ENCODE measurements at regions not wholly inside any gene's neighbourhood (a gene's known extent, or its start where the extent isn't known, plus 50 kb on each side); places are given as distances from the start of the nearest gene placed in this dataset.

- H3K36me3 ChIP-seq = no peaks in the 10 kb centered on the region
- no peaks in the 10 kb centered on the region for H3K9me3 ChIP-seq
- H3K27ac ChIP-seq = no peak overlapping the region
- peaks cover 0 to 17% (median 3%) of the 10 kb centered on the region in 6 donors for H3K4me1 ChIP-seq
- no peak for TF ChIP-seq CTCF (IDR thresholded peaks at IDR 0.05 in 8 of 11, conservative IDR thresholded peaks at IDR 0.05 in 3 of 11)
- no peak for TF ChIP-seq POLR2A (IDR thresholded peaks at IDR 0.05)
- TF ChIP-seq POLR2AphosphoS5 (IDR thresholded peaks at IDR 0.05) = no peak
- no peak for DNase-seq
- 25 to 50% (median 36%) methylated on average over 3 of the region's 3 CpGs for WGBS, 5 donors
- H3K4me3 ChIP-seq = no peak overlapping the region
- H3K27me3 ChIP-seq (replicated peaks in 1 of 7) = no peaks in the 10 kb centered on the region
- intact Hi-C loops (cut with DNase I; ENCODE audit: low total_unique reads) = no loop called here
Observed at GRCh38 chr3:152104847-152105415, 163.8 kb upstream of the MBNL1 start.

GRCh38 chr3:152105446-152105845, 163.3 kb upstream of the MBNL1 start:
- Histone ChIP-seq H3K27ac (no peak overlapping the region), H3K36me3 (no peaks in the 10 kb centered on the region), H3K4me3 (no peak overlapping the region), H3K9me3 (no peaks in the 10 kb centered on the region), H3K4me1 (peaks cover 0 to 12% (median 2%) of the 10 kb centered on the region in 6 donors), H3K27me3 (replicated peaks in 1 of 7) (no peaks in the 10 kb centered on the region)
- intact Hi-C loops (cut with DNase I; ENCODE audit: low total_unique reads) = no loop called here
- no peak for DNase-seq
- 82 to 93% (median 85%) methylated on average over 5 of the region's 5 CpGs for WGBS, 5 donors
- no peak for TF ChIP-seq POLR2AphosphoS5 (IDR thresholded peaks at IDR 0.05)

GRCh38 chr3:152109038-152109437, 159.7 kb upstream of the MBNL1 start:
- Histone ChIP-seq H3K36me3 (no peaks in the 10 kb centered on the region), H3K4me3 (no peak overlapping the region), H3K9me3 (no peaks in the 10 kb centered on the region), H3K27ac (no peak overlapping the region), H3K27me3 (replicated peaks in 1 of 7) (no peaks in the 10 kb centered on the region), H3K4me1 (peaks cover 0 to 4% (median 0%) of the 10 kb centered on the region in 6 donors)
- intact Hi-C loops (cut with DNase I; ENCODE audit: low total_unique reads) = no loop called here
- TF ChIP-seq POLR2AphosphoS5 (IDR thresholded peaks at IDR 0.05) (no peak), CTCF (IDR thresholded peaks at IDR 0.05 in 8 of 11, conservative IDR thresholded peaks at IDR 0.05 in 3 of 11) (no peak), POLR2A (IDR thresholded peaks at IDR 0.05) (no peak)
- no peak for DNase-seq

GRCh38 chr3:152113413-152113812, 155.3 kb upstream of the MBNL1 start:
- Histone ChIP-seq H3K27ac (no peak overlapping the region), H3K9me3 (peaks cover 0 to 3% (median 0%) of the 10 kb centered on the region in 8 donors), H3K27me3 (replicated peaks in 1 of 7) (no peaks in the 10 kb centered on the region), H3K4me3 (no peak overlapping the region), H3K36me3 (no peaks in the 10 kb centered on the region), H3K4me1 (no peaks in the 10 kb centered on the region)
- TF ChIP-seq CTCF (IDR thresholded peaks at IDR 0.05 in 8 of 11, conservative IDR thresholded peaks at IDR 0.05 in 3 of 11) (no peak), POLR2A (IDR thresholded peaks at IDR 0.05) (no peak), POLR2AphosphoS5 (IDR thresholded peaks at IDR 0.05) (no peak)
- WGBS, 5 donors = 90 to 100% (median 96%) methylated on average over 1 of the region's 1 CpG
- no peak for DNase-seq
- intact Hi-C loops (cut with DNase I; ENCODE audit: low total_unique reads) = no loop called here
